SKM-1 treated with dmso at 0.1 percent for 144 hours (cell line): ENCODE measurements at regions not wholly inside any gene's neighbourhood (a gene's known extent, or its start where the extent isn't known, plus 50 kb on each side); places are given as distances from the start of the nearest gene placed in this dataset.

Experiments
- DNase-seq: peaks from one replicate; lab custom pipeline; 2025; ENCODE audit not compliant: unreplicated experiment; lab: John Stamatoyannopoulos, UW

- no peak for DNase-seq
Observed at GRCh38 chr17:79326814-79327213, 252.2 kb downstream of the ENGASE start.

GRCh38 chr17:79325709-79326430 lies 251.2 kb downstream of the ENGASE start:
- DNase-seq, result no peak

GRCh38 chr17:79324194-79324593 lies 249.6 kb downstream of the ENGASE start:
- no peak for DNase-seq

GRCh38 chr17:79323566-79323965 lies 248.9 kb downstream of the ENGASE start:
- no peak for DNase-seq

- no peak for DNase-seq
Observed at GRCh38 chr17:79322211-79323123, 247.8 kb downstream of the ENGASE start.

- DNase-seq, result no peak
Observed at GRCh38 chr17:79320331-79320730, 245.7 kb downstream of the ENGASE start.

- no peak for DNase-seq
Observed at GRCh38 chr17:79317916-79318315, 243.3 kb downstream of the ENGASE start.

GRCh38 chr17:79316805-79317204 lies 242.2 kb downstream of the ENGASE start:
- no peak for DNase-seq

GRCh38 chr17:79315358-79316105 lies 240.9 kb downstream of the ENGASE start:
- no peak for DNase-seq

GRCh38 chr17:79314617-79315357 lies 240.2 kb downstream of the ENGASE start:
- DNase-seq, result no peak

- no peak for DNase-seq
Observed at GRCh38 chr17:79311373-79311772, 236.7 kb downstream of the ENGASE start.

GRCh38 chr17:79306424-79307318 lies 232.0 kb downstream of the ENGASE start:
- no peak for DNase-seq

GRCh38 chr17:79305768-79306423 lies 231.3 kb downstream of the ENGASE start:
- DNase-seq, result no peak

GRCh38 chr17:79305376-79305767 lies 230.7 kb downstream of the ENGASE start:
- no peak for DNase-seq

GRCh38 chr17:79304884-79305283 lies 230.3 kb downstream of the ENGASE start:
- no peak for DNase-seq

- DNase-seq, result no peak
Observed at GRCh38 chr17:79303641-79304205, 229.1 kb downstream of the ENGASE start.

- no peak for DNase-seq
Observed at GRCh38 chr17:79301469-79301868, 226.8 kb downstream of the ENGASE start.

GRCh38 chr17:79299349-79299748 lies 224.7 kb downstream of the ENGASE start:
- no peak for DNase-seq

GRCh38 chr17:79298799-79299198 lies 224.2 kb downstream of the ENGASE start:
- no peak for DNase-seq
